ENCODE measurements at regions not wholly inside any gene's neighbourhood (a gene's known extent, or its start where the extent isn't known, plus 50 kb on each side); places are given as distances from the start of the nearest gene placed in this dataset.
"Not testable (repeated sequence)": the region's sequence is repeated elsewhere in the genome, so short reads cannot be mapped to it uniquely, and the experiment has no call there.

- H3K4me1 ChIP-seq (ENCODE audit: control insufficient read depth, low read depth, low read length); H3K9ac ChIP-seq (ENCODE audit: low read length); H3K27me3 ChIP-seq (ENCODE audit: control insufficient read depth, insufficient read depth, low read length); H3K27ac ChIP-seq (ENCODE audit: low read length); H3K36me3 ChIP-seq (ENCODE audit: control insufficient read depth, low read depth, low read length); H3K9me3 ChIP-seq (ENCODE audit: control insufficient read depth, low read depth, low read length); H3K4me3 ChIP-seq (ENCODE audit: low read length): not testable (repeated sequence)
Measured at GRCh38 chr6:4407710-4408109, 272.3 kb upstream of the ECI2 start.

- H3K27ac ChIP-seq (ENCODE audit: low read length) = no peak overlapping the region
- no peaks in the 10 kb centered on the region for H3K9me3 ChIP-seq (ENCODE audit: control insufficient read depth, low read depth, low read length)
- H3K4me3 ChIP-seq (ENCODE audit: low read length) = no peak overlapping the region
- H3K9ac ChIP-seq (ENCODE audit: low read length) = no peak overlapping the region
- H3K36me3 ChIP-seq (ENCODE audit: control insufficient read depth, low read depth, low read length) = no peaks in the 10 kb centered on the region
- H3K4me1 ChIP-seq (ENCODE audit: control insufficient read depth, low read depth, low read length) = no peaks in the 10 kb centered on the region
- no peaks in the 10 kb centered on the region for H3K27me3 ChIP-seq (ENCODE audit: control insufficient read depth, insufficient read depth, low read length)
Measured at GRCh38 chr6:4405621-4406212, 270.3 kb upstream of the ECI2 start.

- Histone ChIP-seq H3K9ac (ENCODE audit: low read length) (no peak overlapping the region), H3K27me3 (ENCODE audit: control insufficient read depth, insufficient read depth, low read length) (no peaks in the 10 kb centered on the region), H3K4me1 (ENCODE audit: control insufficient read depth, low read depth, low read length) (no peaks in the 10 kb centered on the region), H3K9me3 (ENCODE audit: control insufficient read depth, low read depth, low read length) (no peaks in the 10 kb centered on the region), H3K36me3 (ENCODE audit: control insufficient read depth, low read depth, low read length) (no peaks in the 10 kb centered on the region), H3K27ac (ENCODE audit: low read length) (no peak overlapping the region), H3K4me3 (ENCODE audit: low read length) (no peak overlapping the region)
Measured at GRCh38 chr6:4404415-4404814, 269.0 kb upstream of the ECI2 start.

GRCh38 chr6:4403828-4404227 is 268.5 kb upstream of the ECI2 start:
- Histone ChIP-seq H3K4me1 (ENCODE audit: control insufficient read depth, low read depth, low read length) (no peaks in the 10 kb centered on the region), H3K36me3 (ENCODE audit: control insufficient read depth, low read depth, low read length) (no peaks in the 10 kb centered on the region), H3K4me3 (ENCODE audit: low read length) (no peak overlapping the region), H3K27ac (ENCODE audit: low read length) (no peak overlapping the region), H3K9me3 (ENCODE audit: control insufficient read depth, low read depth, low read length) (no peaks in the 10 kb centered on the region), H3K9ac (ENCODE audit: low read length) (no peak overlapping the region), H3K27me3 (ENCODE audit: control insufficient read depth, insufficient read depth, low read length) (no peaks in the 10 kb centered on the region)

GRCh38 chr6:4403023-4403752 is 267.8 kb upstream of the ECI2 start:
- H3K4me1 ChIP-seq (ENCODE audit: control insufficient read depth, low read depth, low read length) = no peaks in the 10 kb centered on the region
- H3K4me3 ChIP-seq (ENCODE audit: low read length) = no peak overlapping the region
- no peak overlapping the region for H3K27ac ChIP-seq (ENCODE audit: low read length)
- H3K27me3 ChIP-seq (ENCODE audit: control insufficient read depth, insufficient read depth, low read length) = no peaks in the 10 kb centered on the region
- no peaks in the 10 kb centered on the region for H3K36me3 ChIP-seq (ENCODE audit: control insufficient read depth, low read depth, low read length)
- no peaks in the 10 kb centered on the region for H3K9me3 ChIP-seq (ENCODE audit: control insufficient read depth, low read depth, low read length)
- no peak overlapping the region for H3K9ac ChIP-seq (ENCODE audit: low read length)

- Histone ChIP-seq H3K36me3 (ENCODE audit: control insufficient read depth, low read depth, low read length) (no peaks in the 10 kb centered on the region), H3K27ac (ENCODE audit: low read length) (no peak overlapping the region), H3K9ac (ENCODE audit: low read length) (no peak overlapping the region), H3K9me3 (ENCODE audit: control insufficient read depth, low read depth, low read length) (no peaks in the 10 kb centered on the region), H3K4me3 (ENCODE audit: low read length) (no peak overlapping the region), H3K4me1 (ENCODE audit: control insufficient read depth, low read depth, low read length) (no peaks in the 10 kb centered on the region), H3K27me3 (ENCODE audit: control insufficient read depth, insufficient read depth, low read length) (no peaks in the 10 kb centered on the region)
Measured at GRCh38 chr6:4402477-4402976, 267.2 kb upstream of the ECI2 start.

GRCh38 chr6:4401408-4402368 is 266.3 kb upstream of the ECI2 start:
- H3K9me3 ChIP-seq (ENCODE audit: control insufficient read depth, low read depth, low read length) = no peaks in the 10 kb centered on the region
- H3K27ac ChIP-seq (ENCODE audit: low read length) = no peak overlapping the region
- no peak overlapping the region for H3K9ac ChIP-seq (ENCODE audit: low read length)
- H3K36me3 ChIP-seq (ENCODE audit: control insufficient read depth, low read depth, low read length) = no peaks in the 10 kb centered on the region
- no peak overlapping the region for H3K4me3 ChIP-seq (ENCODE audit: low read length)
- H3K4me1 ChIP-seq (ENCODE audit: control insufficient read depth, low read depth, low read length) = no peaks in the 10 kb centered on the region
- no peaks in the 10 kb centered on the region for H3K27me3 ChIP-seq (ENCODE audit: control insufficient read depth, insufficient read depth, low read length)

- H3K4me1 ChIP-seq (ENCODE audit: control insufficient read depth, low read depth, low read length) = peaks cover 4% of the 10 kb centered on the region
- H3K36me3 ChIP-seq (ENCODE audit: control insufficient read depth, low read depth, low read length) = no peaks in the 10 kb centered on the region
- no peak overlapping the region for H3K9ac ChIP-seq (ENCODE audit: low read length)
- no peaks in the 10 kb centered on the region for H3K9me3 ChIP-seq (ENCODE audit: control insufficient read depth, low read depth, low read length)
- H3K4me3 ChIP-seq (ENCODE audit: low read length) = no peak overlapping the region
- H3K27ac ChIP-seq (ENCODE audit: low read length) = no peak overlapping the region
- no peaks in the 10 kb centered on the region for H3K27me3 ChIP-seq (ENCODE audit: control insufficient read depth, insufficient read depth, low read length)
Measured at GRCh38 chr6:4399656-4400055, 264.3 kb upstream of the ECI2 start.

GRCh38 chr6:4398791-4399190 is 263.4 kb upstream of the ECI2 start:
- Histone ChIP-seq H3K9ac (ENCODE audit: low read length) (no peak overlapping the region), H3K4me3 (ENCODE audit: low read length) (no peak overlapping the region), H3K27ac (ENCODE audit: low read length) (no peak overlapping the region), H3K36me3 (ENCODE audit: control insufficient read depth, low read depth, low read length) (no peaks in the 10 kb centered on the region), H3K9me3 (ENCODE audit: control insufficient read depth, low read depth, low read length) (no peaks in the 10 kb centered on the region), H3K4me1 (ENCODE audit: control insufficient read depth, low read depth, low read length) (peaks cover 4% of the 10 kb centered on the region), H3K27me3 (ENCODE audit: control insufficient read depth, insufficient read depth, low read length) (no peaks in the 10 kb centered on the region)

GRCh38 chr6:4397307-4397706 is 261.9 kb upstream of the ECI2 start:
- H3K9ac ChIP-seq (ENCODE audit: low read length) = no peak overlapping the region
- H3K4me1 ChIP-seq (ENCODE audit: control insufficient read depth, low read depth, low read length) = peaks cover 4% of the 10 kb centered on the region
- no peaks in the 10 kb centered on the region for H3K27me3 ChIP-seq (ENCODE audit: control insufficient read depth, insufficient read depth, low read length)
- no peak overlapping the region for H3K4me3 ChIP-seq (ENCODE audit: low read length)
- H3K9me3 ChIP-seq (ENCODE audit: control insufficient read depth, low read depth, low read length) = no peaks in the 10 kb centered on the region
- H3K36me3 ChIP-seq (ENCODE audit: control insufficient read depth, low read depth, low read length) = no peaks in the 10 kb centered on the region
- H3K27ac ChIP-seq (ENCODE audit: low read length) = no peak overlapping the region

GRCh38 chr6:4396044-4396443 is 260.7 kb upstream of the ECI2 start:
- H3K36me3 ChIP-seq (ENCODE audit: control insufficient read depth, low read depth, low read length) = no peaks in the 10 kb centered on the region
- H3K9ac ChIP-seq (ENCODE audit: low read length) = no peak overlapping the region
- H3K27me3 ChIP-seq (ENCODE audit: control insufficient read depth, insufficient read depth, low read length) = no peaks in the 10 kb centered on the region
- no peak overlapping the region for H3K4me3 ChIP-seq (ENCODE audit: low read length)
- H3K9me3 ChIP-seq (ENCODE audit: control insufficient read depth, low read depth, low read length) = no peaks in the 10 kb centered on the region
- H3K4me1 ChIP-seq (ENCODE audit: control insufficient read depth, low read depth, low read length) = peaks cover 4% of the 10 kb centered on the region
- H3K27ac ChIP-seq (ENCODE audit: low read length) = no peak overlapping the region
